ENCODE measurements at regions not wholly inside any gene's neighbourhood (a gene's known extent, or its start where the extent isn't known, plus 50 kb on each side); places are given as distances from the start of the nearest gene placed in this dataset.

GRCh38 chr6:143598466-143599080 is 79.2 kb upstream of the PHACTR2 start:
- FAIRE-seq (no peak), DNase-seq (ENCODE audit: insufficient read length, low spot score) (no peak)
- TF ChIP-seq SPI1 (IDR thresholded peaks at IDR 0.05; ENCODE audit: low read depth, low read length), result peak; percentile 52
- no peak for TF ChIP-seq POU2F2 (IDR thresholded peaks at IDR 0.05; ENCODE audit: low read depth, low read length)

GRCh38 chr6:143596866-143597265 is 80.9 kb upstream of the PHACTR2 start:
- no peak for DNase-seq (ENCODE audit: insufficient read length, low spot score)
- no peak for TF ChIP-seq TAF1 (IDR thresholded peaks at IDR 0.05; ENCODE audit: low read depth, low read length)
- TF ChIP-seq SPI1 (IDR thresholded peaks at IDR 0.05; ENCODE audit: low read depth, low read length), result no peak
- TF ChIP-seq POLR2A (IDR thresholded peaks at IDR 0.05; ENCODE audit: low read depth, low read length), result no peak
- no peak for TF ChIP-seq PAX5 (IDR thresholded peaks at IDR 0.05; ENCODE audit: insufficient read depth, low read length, severe bottlenecking)
- TF ChIP-seq POU2F2 (IDR thresholded peaks at IDR 0.05; ENCODE audit: low read depth, low read length), result no peak
- no peak for TF ChIP-seq POLR2AphosphoS5 (IDR thresholded peaks at IDR 0.05; ENCODE audit: low read depth, low read length)
- FAIRE-seq, result no peak

GRCh38 chr6:143595251-143596036 is 82.3 kb upstream of the PHACTR2 start:
- no peak for DNase-seq (ENCODE audit: insufficient read length, low spot score)
- FAIRE-seq, result no peak
- no peak for TF ChIP-seq TAF1 (IDR thresholded peaks at IDR 0.05; ENCODE audit: low read depth, low read length)
- TF ChIP-seq SPI1 (IDR thresholded peaks at IDR 0.05; ENCODE audit: low read depth, low read length), result no peak

- DNase-seq (ENCODE audit: insufficient read length, low spot score) (no peak), FAIRE-seq (no peak)
- TF ChIP-seq POLR2A (IDR thresholded peaks at IDR 0.05; ENCODE audit: low read depth, low read length), result no peak
- no peak for TF ChIP-seq POLR2AphosphoS5 (IDR thresholded peaks at IDR 0.05; ENCODE audit: low read depth, low read length)
- no peak for TF ChIP-seq POU2F2 (IDR thresholded peaks at IDR 0.05; ENCODE audit: low read depth, low read length)
- TF ChIP-seq TAF1 (IDR thresholded peaks at IDR 0.05; ENCODE audit: low read depth, low read length), result no peak
Measured at GRCh38 chr6:143594647-143595046, 83.1 kb upstream of the PHACTR2 start.

GRCh38 chr6:143592335-143592734 is 80.8 kb upstream of the FUCA2 start:
- TF ChIP-seq POLR2AphosphoS5 (IDR thresholded peaks at IDR 0.05; ENCODE audit: low read depth, low read length) (no peak), POU2F2 (IDR thresholded peaks at IDR 0.05; ENCODE audit: low read depth, low read length) (no peak), PAX5 (IDR thresholded peaks at IDR 0.05; ENCODE audit: insufficient read depth, low read length, severe bottlenecking) (no peak)
- FAIRE-seq (no peak), DNase-seq (ENCODE audit: insufficient read length, low spot score) (no peak)

GRCh38 chr6:143591441-143591840 is 79.9 kb upstream of the FUCA2 start:
- TF ChIP-seq POU2F2 (IDR thresholded peaks at IDR 0.05; ENCODE audit: low read depth, low read length) (no peak), POLR2AphosphoS5 (IDR thresholded peaks at IDR 0.05; ENCODE audit: low read depth, low read length) (no peak), SPI1 (IDR thresholded peaks at IDR 0.05; ENCODE audit: low read depth, low read length) (no peak), TAF1 (IDR thresholded peaks at IDR 0.05; ENCODE audit: low read depth, low read length) (no peak), POLR2A (IDR thresholded peaks at IDR 0.05; ENCODE audit: low read depth, low read length) (no peak)
- FAIRE-seq (no peak), DNase-seq (ENCODE audit: insufficient read length, low spot score) (no peak)

GRCh38 chr6:143589162-143589561 is 77.6 kb upstream of the FUCA2 start:
- no peak for TF ChIP-seq POU2F2 (IDR thresholded peaks at IDR 0.05; ENCODE audit: low read depth, low read length)
- no peak for TF ChIP-seq PAX5 (IDR thresholded peaks at IDR 0.05; ENCODE audit: insufficient read depth, low read length, severe bottlenecking)
- FAIRE-seq, result no peak
- no peak for DNase-seq (ENCODE audit: insufficient read length, low spot score)

- no peak for FAIRE-seq
- TF ChIP-seq POLR2AphosphoS5 (IDR thresholded peaks at IDR 0.05; ENCODE audit: low read depth, low read length) (no peak), PAX5 (IDR thresholded peaks at IDR 0.05; ENCODE audit: insufficient read depth, low read length, severe bottlenecking) (no peak), SPI1 (IDR thresholded peaks at IDR 0.05; ENCODE audit: low read depth, low read length) (no peak), POU2F2 (IDR thresholded peaks at IDR 0.05; ENCODE audit: low read depth, low read length) (no peak), TAF1 (IDR thresholded peaks at IDR 0.05; ENCODE audit: low read depth, low read length) (no peak), POLR2A (IDR thresholded peaks at IDR 0.05; ENCODE audit: low read depth, low read length) (no peak)
- no peak for DNase-seq (ENCODE audit: insufficient read length, low spot score)
Measured at GRCh38 chr6:143586557-143586956, 75.0 kb upstream of the FUCA2 start.

GRCh38 chr6:143585716-143586115 is 74.2 kb upstream of the FUCA2 start:
- DNase-seq (ENCODE audit: insufficient read length, low spot score) (no peak), FAIRE-seq (no peak)
- TF ChIP-seq PAX5 (IDR thresholded peaks at IDR 0.05; ENCODE audit: insufficient read depth, low read length, severe bottlenecking), result no peak
- TF ChIP-seq POLR2AphosphoS5 (IDR thresholded peaks at IDR 0.05; ENCODE audit: low read depth, low read length), result no peak
- no peak for TF ChIP-seq POU2F2 (IDR thresholded peaks at IDR 0.05; ENCODE audit: low read depth, low read length)
- TF ChIP-seq TAF1 (IDR thresholded peaks at IDR 0.05; ENCODE audit: low read depth, low read length), result no peak
- no peak for TF ChIP-seq SPI1 (IDR thresholded peaks at IDR 0.05; ENCODE audit: low read depth, low read length)
- TF ChIP-seq POLR2A (IDR thresholded peaks at IDR 0.05; ENCODE audit: low read depth, low read length), result no peak

- FAIRE-seq (no peak), DNase-seq (ENCODE audit: insufficient read length, low spot score) (no peak)
- TF ChIP-seq SPI1 (IDR thresholded peaks at IDR 0.05; ENCODE audit: low read depth, low read length) (no peak), POU2F2 (IDR thresholded peaks at IDR 0.05; ENCODE audit: low read depth, low read length) (no peak), POLR2A (IDR thresholded peaks at IDR 0.05; ENCODE audit: low read depth, low read length) (no peak), TAF1 (IDR thresholded peaks at IDR 0.05; ENCODE audit: low read depth, low read length) (no peak), POLR2AphosphoS5 (IDR thresholded peaks at IDR 0.05; ENCODE audit: low read depth, low read length) (no peak), PAX5 (IDR thresholded peaks at IDR 0.05; ENCODE audit: insufficient read depth, low read length, severe bottlenecking) (no peak)
Measured at GRCh38 chr6:143585241-143585640, 73.7 kb upstream of the FUCA2 start.

Measured in GM12891 (cell line).